ENCODE measurements at regions not wholly inside any gene's neighbourhood (a gene's known extent, or its start where the extent isn't known, plus 50 kb on each side); places are given as distances from the start of the nearest gene placed in this dataset.
A peak's percentile ranks its signal among the peaks of the same experiment; 100 is the strongest.

DNA sequence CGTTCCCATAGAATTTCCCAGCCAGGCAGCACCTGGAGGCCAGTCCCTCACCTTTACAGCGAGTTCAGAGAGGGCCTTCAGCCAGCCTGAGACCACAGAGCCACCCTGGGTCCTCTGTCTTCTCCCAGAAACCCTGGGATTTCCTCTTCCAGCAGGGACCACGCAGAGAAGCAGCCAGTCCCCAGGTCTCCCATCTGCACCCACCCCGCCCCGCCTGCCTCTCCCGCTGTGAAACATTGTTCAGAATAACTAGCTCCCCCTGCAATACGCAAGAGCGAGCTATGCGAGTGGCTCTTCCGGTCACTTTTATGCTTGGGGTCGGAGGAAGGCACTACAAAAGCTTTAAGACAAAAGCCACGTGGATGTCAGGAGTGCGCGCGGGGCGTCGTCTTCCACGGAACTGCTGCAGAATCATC lies 77.8 kb downstream of the SERPINA3 start:
- Mint-ChIP-seq H3K27ac (no peak overlapping the region), H3K36me3 (no peaks in the 10 kb centered on the region), H3K9me3 (no peaks in the 10 kb centered on the region), H3K4me3 (no peak overlapping the region), H3K27me3 (peaks cover 15% of the 10 kb centered on the region), H3K4me1 (ENCODE audit: unreplicated experiment) (peaks cover 7% of the 10 kb centered on the region)
- DNase-seq (ENCODE audit: extremely low spot score, unreplicated experiment): no peak
- TF ChIP-seq, protein P1, sequence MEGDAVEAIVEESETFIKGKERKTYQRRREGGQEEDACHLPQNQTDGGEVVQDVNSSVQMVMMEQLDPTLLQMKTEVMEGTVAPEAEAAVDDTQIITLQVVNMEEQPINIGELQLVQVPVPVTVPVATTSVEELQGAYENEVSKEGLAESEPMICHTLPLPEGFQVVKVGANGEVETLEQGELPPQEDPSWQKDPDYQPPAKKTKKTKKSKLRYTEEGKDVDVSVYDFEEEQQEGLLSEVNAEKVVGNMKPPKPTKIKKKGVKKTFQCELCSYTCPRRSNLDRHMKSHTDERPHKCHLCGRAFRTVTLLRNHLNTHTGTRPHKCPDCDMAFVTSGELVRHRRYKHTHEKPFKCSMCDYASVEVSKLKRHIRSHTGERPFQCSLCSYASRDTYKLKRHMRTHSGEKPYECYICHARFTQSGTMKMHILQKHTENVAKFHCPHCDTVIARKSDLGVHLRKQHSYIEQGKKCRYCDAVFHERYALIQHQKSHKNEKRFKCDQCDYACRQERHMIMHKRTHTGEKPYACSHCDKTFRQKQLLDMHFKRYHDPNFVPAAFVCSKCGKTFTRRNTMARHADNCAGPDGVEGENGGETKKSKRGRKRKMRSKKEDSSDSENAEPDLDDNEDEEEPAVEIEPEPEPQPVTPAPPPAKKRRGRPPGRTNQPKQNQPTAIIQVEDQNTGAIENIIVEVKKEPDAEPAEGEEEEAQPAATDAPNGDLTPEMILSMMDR (conservative IDR thresholded peaks at IDR 0.05): no peak

DNA sequence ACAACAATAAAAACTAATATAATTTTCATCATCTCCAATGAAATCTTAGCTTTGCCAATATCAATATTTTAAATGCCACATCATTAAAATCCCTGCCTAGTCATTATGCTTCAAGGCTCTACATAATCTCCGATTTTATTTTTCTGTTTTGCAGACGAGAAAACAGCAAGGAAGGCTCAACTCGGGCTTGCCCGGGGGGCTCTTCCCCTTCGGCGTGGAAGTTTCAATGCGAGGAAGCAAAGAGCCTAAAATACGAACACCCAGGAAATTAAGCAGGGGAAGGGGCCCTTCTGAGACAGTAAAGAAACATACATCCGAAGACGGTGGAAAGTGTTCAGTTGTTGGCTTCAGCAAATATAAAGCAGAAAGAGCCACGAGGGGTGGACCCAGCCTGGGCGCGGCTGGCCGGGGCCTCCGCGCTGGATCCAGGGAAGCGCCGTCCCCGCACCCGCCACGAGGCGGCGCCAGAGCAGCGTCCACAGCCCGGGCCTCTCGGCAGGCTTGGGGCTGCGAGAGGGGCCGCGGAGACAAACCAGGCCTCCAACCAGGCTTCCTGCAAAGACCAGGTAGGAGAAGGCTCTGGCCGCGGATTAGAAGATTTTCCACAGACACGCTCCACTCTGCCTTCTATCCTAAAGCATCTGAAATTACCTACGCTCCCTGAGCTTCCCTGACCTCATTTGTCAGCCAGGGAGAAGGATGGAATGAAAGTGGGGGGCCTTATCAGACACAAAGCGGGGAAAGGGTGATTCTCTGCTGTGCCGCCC lies 77.2 kb downstream of the SERPINA3 start:
- H3K27ac Mint-ChIP-seq: no peak overlapping the region
- peak; percentile 88 for DNase-seq (ENCODE audit: extremely low spot score, unreplicated experiment)
- no peaks in the 10 kb centered on the region for H3K36me3 Mint-ChIP-seq
- peak overlapping the region; percentile 55 for H3K4me3 Mint-ChIP-seq
- TF ChIP-seq, protein P1 (conservative IDR thresholded peaks at IDR 0.05): peak; percentile 99
- no peaks in the 10 kb centered on the region for H3K9me3 Mint-ChIP-seq
- H3K4me1 Mint-ChIP-seq (ENCODE audit: unreplicated experiment): peaks cover 3% of the 10 kb centered on the region
- H3K27me3 Mint-ChIP-seq: peaks cover 12% of the 10 kb centered on the region

- no peak for DNase-seq (ENCODE audit: extremely low spot score, unreplicated experiment)
- H3K4me3 Mint-ChIP-seq: no peak overlapping the region
- H3K27ac Mint-ChIP-seq: no peak overlapping the region
- no peaks in the 10 kb centered on the region for H3K36me3 Mint-ChIP-seq
- no peaks in the 10 kb centered on the region for H3K4me1 Mint-ChIP-seq (ENCODE audit: unreplicated experiment)
- H3K27me3 Mint-ChIP-seq: peaks cover 11% of the 10 kb centered on the region
- no peaks in the 10 kb centered on the region for H3K9me3 Mint-ChIP-seq
- TF ChIP-seq, protein P1 (conservative IDR thresholded peaks at IDR 0.05): no peak
Observed at GRCh38 chr14:94686511-94687160, 74.4 kb downstream of the SERPINA3 start.

- no peak overlapping the region for H3K27ac Mint-ChIP-seq
- H3K4me3 Mint-ChIP-seq: no peak overlapping the region
- no peaks in the 10 kb centered on the region for H3K36me3 Mint-ChIP-seq
- H3K27me3 Mint-ChIP-seq: peaks cover 10% of the 10 kb centered on the region
- H3K9me3 Mint-ChIP-seq: no peaks in the 10 kb centered on the region
- TF ChIP-seq, protein P1 (conservative IDR thresholded peaks at IDR 0.05): no peak
- no peak for DNase-seq (ENCODE audit: extremely low spot score, unreplicated experiment)
- H3K4me1 Mint-ChIP-seq (ENCODE audit: unreplicated experiment): no peaks in the 10 kb centered on the region
Observed at GRCh38 chr14:94685681-94686485, 73.7 kb downstream of the SERPINA3 start.

GRCh38 chr14:94685166-94685581 lies 73.0 kb downstream of the SERPINA3 start:
- Mint-ChIP-seq H3K27ac (no peak overlapping the region), H3K4me1 (ENCODE audit: unreplicated experiment) (no peaks in the 10 kb centered on the region), H3K9me3 (no peaks in the 10 kb centered on the region), H3K27me3 (peaks cover 8% of the 10 kb centered on the region), H3K4me3 (no peak overlapping the region), H3K36me3 (no peaks in the 10 kb centered on the region)
- DNase-seq (ENCODE audit: extremely low spot score, unreplicated experiment): no peak
- TF ChIP-seq, protein P1 (conservative IDR thresholded peaks at IDR 0.05): no peak
